ENCODE measurements at regions not wholly inside any gene's neighbourhood (a gene's known extent, or its start where the extent isn't known, plus 50 kb on each side); places are given as distances from the start of the nearest gene placed in this dataset.

DNA sequence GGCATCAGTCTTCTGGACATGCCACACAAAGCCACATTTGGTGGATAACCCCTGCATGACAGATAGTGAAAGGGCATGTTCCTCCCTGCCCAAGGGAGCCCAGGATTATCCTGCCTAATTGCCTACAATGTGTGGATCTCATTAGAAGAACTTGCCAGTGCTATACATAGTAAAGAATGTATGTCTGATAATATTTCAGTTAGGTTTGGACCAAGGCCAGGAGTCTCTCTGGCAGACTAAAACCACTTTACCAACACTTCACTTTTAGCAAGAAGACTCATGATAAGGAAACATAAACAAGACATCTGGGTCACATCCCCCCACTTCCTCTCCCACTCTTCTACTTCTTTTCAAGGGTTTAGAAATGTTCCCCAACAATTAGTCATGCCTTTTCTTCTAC, 196.7 kb downstream of the MTERF1 start:
- H3K9me3 ChIP-seq (ENCODE audit: insufficient read depth, low read depth, low read length), result peaks cover 6% of the 10 kb centered on the region; the same call in 1 of the 2 replicates
- no peaks in the 10 kb centered on the region for H3K79me2 ChIP-seq (ENCODE audit: insufficient read depth, low read length)
- no peak overlapping the region for H3K9ac ChIP-seq (ENCODE audit: low read depth, low read length, poor library complexity, severe bottlenecking)
- no peak overlapping the region for H3K4me3 ChIP-seq (ENCODE audit: low read length, poor library complexity, severe bottlenecking)
- no peaks in the 10 kb centered on the region for H3K27me3 ChIP-seq (ENCODE audit: insufficient read depth, low read length, poor library complexity, severe bottlenecking)
- TF ChIP-seq, protein P1, sequence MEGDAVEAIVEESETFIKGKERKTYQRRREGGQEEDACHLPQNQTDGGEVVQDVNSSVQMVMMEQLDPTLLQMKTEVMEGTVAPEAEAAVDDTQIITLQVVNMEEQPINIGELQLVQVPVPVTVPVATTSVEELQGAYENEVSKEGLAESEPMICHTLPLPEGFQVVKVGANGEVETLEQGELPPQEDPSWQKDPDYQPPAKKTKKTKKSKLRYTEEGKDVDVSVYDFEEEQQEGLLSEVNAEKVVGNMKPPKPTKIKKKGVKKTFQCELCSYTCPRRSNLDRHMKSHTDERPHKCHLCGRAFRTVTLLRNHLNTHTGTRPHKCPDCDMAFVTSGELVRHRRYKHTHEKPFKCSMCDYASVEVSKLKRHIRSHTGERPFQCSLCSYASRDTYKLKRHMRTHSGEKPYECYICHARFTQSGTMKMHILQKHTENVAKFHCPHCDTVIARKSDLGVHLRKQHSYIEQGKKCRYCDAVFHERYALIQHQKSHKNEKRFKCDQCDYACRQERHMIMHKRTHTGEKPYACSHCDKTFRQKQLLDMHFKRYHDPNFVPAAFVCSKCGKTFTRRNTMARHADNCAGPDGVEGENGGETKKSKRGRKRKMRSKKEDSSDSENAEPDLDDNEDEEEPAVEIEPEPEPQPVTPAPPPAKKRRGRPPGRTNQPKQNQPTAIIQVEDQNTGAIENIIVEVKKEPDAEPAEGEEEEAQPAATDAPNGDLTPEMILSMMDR (conservative IDR thresholded peaks at IDR 0.05; ENCODE audit: low read length), result no peak
- TF ChIP-seq EZH2phosphoT487 (IDR thresholded peaks at IDR 0.05; ENCODE audit: borderline replicate concordance), result no peak
- no peaks in the 10 kb centered on the region for H3K9me2 ChIP-seq (replicated peaks; ENCODE audit: low read depth, low read length)
- no peak overlapping the region for H3K4me2 ChIP-seq (ENCODE audit: low read depth, low read length, poor library complexity, severe bottlenecking)
- H3F3A ChIP-seq (ENCODE audit: low read depth), result no peaks in the 10 kb centered on the region
- no peak overlapping the region for H2AFZ ChIP-seq (ENCODE audit: low read length)
- no peaks in the 10 kb centered on the region for H4K20me1 ChIP-seq (ENCODE audit: insufficient read depth, low read length, poor library complexity, severe bottlenecking)
- no peaks in the 10 kb centered on the region for H3K36me3 ChIP-seq (ENCODE audit: insufficient read depth, low read length)
- H3K4me1 ChIP-seq (ENCODE audit: insufficient read depth, low read length, poor library complexity, severe bottlenecking), result no peaks in the 10 kb centered on the region

DNA sequence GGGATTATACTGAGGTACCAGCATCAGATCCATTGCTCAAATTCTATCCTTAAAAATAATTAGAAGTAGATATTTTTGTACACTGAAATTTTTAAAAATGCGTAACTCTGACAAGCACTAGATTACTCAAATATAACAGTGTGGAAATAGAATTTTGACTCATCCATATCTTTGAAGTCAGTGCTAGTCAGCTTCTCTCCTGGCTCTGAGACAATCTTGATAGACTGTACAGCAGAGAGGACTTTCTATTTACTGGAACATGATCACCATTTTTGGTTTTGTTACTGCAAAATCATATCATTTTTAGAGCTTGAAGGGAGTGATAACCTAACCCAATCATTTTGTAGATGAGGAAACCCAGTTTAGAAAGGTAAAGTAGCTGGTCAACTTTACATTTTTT, 195.0 kb downstream of the MTERF1 start:
- Histone ChIP-seq H2AFZ (ENCODE audit: low read length) (no peak overlapping the region), H4K20me1 (ENCODE audit: insufficient read depth, low read length, poor library complexity, severe bottlenecking) (no peaks in the 10 kb centered on the region), H3K4me1 (ENCODE audit: insufficient read depth, low read length, poor library complexity, severe bottlenecking) (no peaks in the 10 kb centered on the region), H3K27me3 (ENCODE audit: insufficient read depth, low read length, poor library complexity, severe bottlenecking) (no peaks in the 10 kb centered on the region), H3K36me3 (ENCODE audit: insufficient read depth, low read length) (no peaks in the 10 kb centered on the region), H3F3A (ENCODE audit: low read depth) (no peaks in the 10 kb centered on the region), H3K9me3 (ENCODE audit: insufficient read depth, low read depth, low read length) (peaks cover 6% of the 10 kb centered on the region; the same call in 1 of the 2 replicates), H3K79me2 (ENCODE audit: insufficient read depth, low read length) (no peaks in the 10 kb centered on the region), H3K4me3 (ENCODE audit: low read length, poor library complexity, severe bottlenecking) (no peak overlapping the region), H3K9ac (ENCODE audit: low read depth, low read length, poor library complexity, severe bottlenecking) (no peak overlapping the region), H3K9me2 (replicated peaks; ENCODE audit: low read depth, low read length) (no peaks in the 10 kb centered on the region), H3K4me2 (ENCODE audit: low read depth, low read length, poor library complexity, severe bottlenecking) (no peak overlapping the region)
- TF ChIP-seq, protein P1 (conservative IDR thresholded peaks at IDR 0.05; ENCODE audit: low read length), result no peak
- TF ChIP-seq EZH2phosphoT487 (IDR thresholded peaks at IDR 0.05; ENCODE audit: borderline replicate concordance), result no peak

DNA sequence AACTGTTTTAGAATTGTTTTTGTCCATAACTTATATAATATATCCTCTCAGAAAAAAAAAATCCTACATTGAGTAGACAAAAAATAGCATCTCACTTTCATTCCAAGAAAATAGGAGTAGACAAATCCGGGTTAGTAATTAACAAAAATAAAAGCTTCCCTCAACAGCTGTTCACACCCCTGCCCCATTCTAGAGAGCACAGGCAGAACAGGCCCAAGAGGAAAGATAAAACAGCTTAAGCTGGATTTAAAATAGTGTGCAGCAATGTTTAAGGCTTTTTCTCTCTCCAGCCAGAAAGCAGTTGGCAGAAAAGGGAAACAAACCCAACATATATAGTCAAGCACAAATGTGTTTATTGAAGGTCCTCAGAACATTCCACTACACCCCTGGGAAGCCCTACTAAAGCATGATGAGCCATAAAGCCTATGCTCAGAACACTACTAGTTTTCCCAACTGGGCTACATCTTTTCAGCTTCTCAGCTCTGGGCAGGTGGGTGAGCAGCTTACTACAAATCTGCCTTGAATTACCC, 189.9 kb downstream of the MTERF1 start:
- no peaks in the 10 kb centered on the region for H4K20me1 ChIP-seq (ENCODE audit: insufficient read depth, low read length, poor library complexity, severe bottlenecking)
- H2AFZ ChIP-seq (ENCODE audit: low read length), result no peak overlapping the region
- no peaks in the 10 kb centered on the region for H3K9me3 ChIP-seq (ENCODE audit: insufficient read depth, low read depth, low read length)
- H3F3A ChIP-seq (ENCODE audit: low read depth), result no peaks in the 10 kb centered on the region
- no peak overlapping the region for H3K4me2 ChIP-seq (ENCODE audit: low read depth, low read length, poor library complexity, severe bottlenecking)
- no peaks in the 10 kb centered on the region for H3K36me3 ChIP-seq (ENCODE audit: insufficient read depth, low read length)
- H3K9me2 ChIP-seq (replicated peaks; ENCODE audit: low read depth, low read length), result no peaks in the 10 kb centered on the region
- TF ChIP-seq EZH2phosphoT487 (IDR thresholded peaks at IDR 0.05; ENCODE audit: borderline replicate concordance), result no peak
- TF ChIP-seq, protein P1 (conservative IDR thresholded peaks at IDR 0.05; ENCODE audit: low read length), result no peak
- H3K79me2 ChIP-seq (ENCODE audit: insufficient read depth, low read length), result no peaks in the 10 kb centered on the region
- no peak overlapping the region for H3K4me3 ChIP-seq (ENCODE audit: low read length, poor library complexity, severe bottlenecking)
- no peaks in the 10 kb centered on the region for H3K4me1 ChIP-seq (ENCODE audit: insufficient read depth, low read length, poor library complexity, severe bottlenecking)
- H3K9ac ChIP-seq (ENCODE audit: low read depth, low read length, poor library complexity, severe bottlenecking), result no peak overlapping the region
- no peaks in the 10 kb centered on the region for H3K27me3 ChIP-seq (ENCODE audit: insufficient read depth, low read length, poor library complexity, severe bottlenecking)
